GM12892 (cell line): ENCODE measurements at regions not wholly inside any gene's neighbourhood (a gene's known extent, or its start where the extent isn't known, plus 50 kb on each side); places are given as distances from the start of the nearest gene placed in this dataset.
A peak's percentile ranks its signal among the peaks of the same experiment; 100 is the strongest.

Experiments used
- DNase-seq: peaks from one replicate; pipeline ENCODE4 v3.0.0; 2011; ENCODE audit not compliant: insufficient read length
- FAIRE-seq: peaks from 2 replicates; lab custom pipeline; 2011; peaks lifted over from hg19 to GRCh38; lab: Jason Lieb, UNC
- POLR2A ChIP-seq: IDR thresholded peaks from 2 replicates; pipeline ENCODE4 v1.6.1; 2011; ENCODE audit warnings: low read depth, low read length, control low read depth
- POLR2AphosphoS5 ChIP-seq: IDR thresholded peaks from 2 replicates; pipeline ENCODE4 v1.6.1; 2011; ENCODE audit warnings: low read depth, low read length, control low read depth
- TAF1 ChIP-seq: IDR thresholded peaks from 2 replicates; pipeline ENCODE4 v1.6.1; 2011; ENCODE audit warnings: low read depth, mild to moderate bottlenecking, control low read depth, low read length, borderline replicate concordance

DNA sequence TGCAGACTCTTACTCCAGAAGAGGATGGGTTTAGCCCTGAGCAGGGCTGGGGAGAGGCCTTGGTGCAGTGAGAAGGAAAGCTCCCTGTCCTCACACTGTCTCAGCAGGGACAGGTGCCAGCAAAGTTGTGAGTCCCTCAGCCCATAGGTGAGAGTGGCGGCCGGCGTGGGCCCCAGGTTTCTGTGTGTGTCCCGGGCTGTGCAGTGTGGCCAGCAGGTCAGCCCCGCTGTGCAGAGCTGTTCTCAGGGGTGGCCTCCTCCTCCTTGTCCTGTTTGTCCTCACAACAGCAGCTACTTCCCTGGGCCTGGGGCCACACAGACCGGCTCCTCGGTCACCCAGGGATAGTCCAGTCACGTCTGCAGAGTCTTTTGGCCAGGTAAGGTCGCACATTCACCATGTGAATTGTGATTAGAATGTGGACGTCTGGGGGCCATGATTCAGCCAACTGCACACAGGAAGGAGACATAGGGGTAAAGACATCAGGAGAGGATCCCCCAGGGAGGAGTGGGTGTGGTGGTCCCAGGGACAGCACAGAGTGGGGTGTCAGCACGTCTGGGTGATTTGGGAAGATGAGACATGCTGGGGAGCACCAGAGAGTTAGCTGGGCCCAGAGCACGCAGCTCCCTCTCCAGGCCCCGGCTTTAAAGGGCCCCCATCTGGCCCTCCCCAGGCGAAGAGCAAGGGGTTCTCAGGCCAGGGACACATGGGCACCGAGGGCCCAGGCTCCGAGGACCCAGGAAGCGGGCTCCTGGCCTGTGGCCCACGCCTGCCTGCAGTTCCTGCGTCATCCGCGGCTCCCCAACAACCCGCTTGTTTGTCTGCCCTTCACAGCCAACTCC lies 81.6 kb downstream of the MYEOV start:
- TF ChIP-seq POLR2A: no peak
- TF ChIP-seq TAF1: no peak
- TF ChIP-seq POLR2AphosphoS5: no peak
- no peak for DNase-seq
- FAIRE-seq: no peak

- DNase-seq (no peak), FAIRE-seq (no peak)
- TF ChIP-seq POLR2A (no peak), POLR2AphosphoS5 (no peak), TAF1 (no peak)
These were observed 82.4 kb downstream of the MYEOV start for GRCh38 chr11:69376155-69377028.

- no peak for TF ChIP-seq POLR2AphosphoS5
- TF ChIP-seq TAF1: no peak
- no peak for TF ChIP-seq POLR2A
- FAIRE-seq (no peak), DNase-seq (no peak)
These were observed 83.3 kb downstream of the MYEOV start for GRCh38 chr11:69377029-69377952.

DNA sequence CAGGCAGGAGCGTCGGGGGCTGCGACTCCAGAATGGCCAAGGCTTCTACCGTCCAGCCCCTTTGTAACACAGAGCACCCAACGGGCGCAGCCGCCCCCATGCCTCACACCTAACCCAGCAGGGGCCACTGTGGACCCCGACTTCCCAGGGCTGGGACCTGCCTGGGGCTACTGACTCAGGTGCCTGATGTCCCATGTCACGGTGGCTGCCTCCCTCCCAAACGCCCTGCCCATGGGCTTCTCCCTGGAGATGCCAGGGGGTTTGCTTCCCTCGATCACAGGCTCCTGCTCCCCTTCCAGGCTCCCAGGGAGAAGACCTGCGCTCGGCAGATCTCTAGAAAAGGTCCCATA lies 84.0 kb downstream of the MYEOV start:
- TF ChIP-seq POLR2A (no peak), TAF1 (no peak), POLR2AphosphoS5 (no peak)
- FAIRE-seq (no peak), DNase-seq (no peak)

DNA sequence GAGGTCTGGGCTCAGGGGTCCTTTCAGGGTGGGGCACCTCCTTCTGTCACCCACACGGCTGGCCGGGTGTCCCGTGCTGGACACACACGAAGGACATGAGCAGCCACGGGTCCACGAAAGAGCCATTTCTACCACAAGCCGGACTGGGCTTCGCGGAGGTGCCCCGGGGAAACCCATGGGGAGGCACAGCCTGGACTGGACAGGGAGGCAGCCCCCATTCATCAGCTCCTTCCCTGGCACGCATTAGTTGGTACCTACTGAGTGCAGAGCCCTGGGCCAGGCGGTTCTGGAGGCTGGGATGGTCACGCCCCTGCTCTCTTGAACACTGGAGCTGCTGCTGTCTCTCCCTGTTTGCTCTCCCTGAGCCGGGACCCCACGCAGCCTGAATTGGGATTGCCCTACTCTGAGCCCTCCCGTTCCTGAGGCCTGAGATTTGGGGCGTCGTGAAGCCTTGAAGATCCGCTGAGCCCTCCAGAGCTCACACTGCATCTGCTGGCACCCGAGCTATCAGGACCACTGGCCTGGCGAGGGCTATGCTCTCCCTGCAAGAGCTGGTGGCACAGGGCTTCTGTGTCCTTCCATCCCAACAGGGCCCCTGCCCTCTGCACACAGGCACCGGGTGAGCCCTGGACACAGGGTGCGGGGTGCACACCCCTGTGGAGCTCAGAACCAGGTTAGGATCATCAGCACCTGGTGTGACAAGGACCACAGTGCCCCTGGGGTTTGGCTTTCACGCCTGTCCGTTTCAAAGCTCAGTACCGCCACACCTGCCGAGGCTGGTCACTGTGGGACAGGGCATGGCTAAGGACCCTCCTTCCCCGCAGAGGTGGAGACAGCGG lies 84.6 kb downstream of the MYEOV start:
- no peak for FAIRE-seq
- no peak for TF ChIP-seq POLR2A
- TF ChIP-seq TAF1: no peak
- no peak for TF ChIP-seq POLR2AphosphoS5
- DNase-seq: no peak

GRCh38 chr11:69380451-69380901 lies 86.5 kb downstream of the MYEOV start:
- FAIRE-seq (no peak), DNase-seq (no peak)
- TF ChIP-seq POLR2AphosphoS5 (no peak), TAF1 (no peak), POLR2A (no peak)

DNA sequence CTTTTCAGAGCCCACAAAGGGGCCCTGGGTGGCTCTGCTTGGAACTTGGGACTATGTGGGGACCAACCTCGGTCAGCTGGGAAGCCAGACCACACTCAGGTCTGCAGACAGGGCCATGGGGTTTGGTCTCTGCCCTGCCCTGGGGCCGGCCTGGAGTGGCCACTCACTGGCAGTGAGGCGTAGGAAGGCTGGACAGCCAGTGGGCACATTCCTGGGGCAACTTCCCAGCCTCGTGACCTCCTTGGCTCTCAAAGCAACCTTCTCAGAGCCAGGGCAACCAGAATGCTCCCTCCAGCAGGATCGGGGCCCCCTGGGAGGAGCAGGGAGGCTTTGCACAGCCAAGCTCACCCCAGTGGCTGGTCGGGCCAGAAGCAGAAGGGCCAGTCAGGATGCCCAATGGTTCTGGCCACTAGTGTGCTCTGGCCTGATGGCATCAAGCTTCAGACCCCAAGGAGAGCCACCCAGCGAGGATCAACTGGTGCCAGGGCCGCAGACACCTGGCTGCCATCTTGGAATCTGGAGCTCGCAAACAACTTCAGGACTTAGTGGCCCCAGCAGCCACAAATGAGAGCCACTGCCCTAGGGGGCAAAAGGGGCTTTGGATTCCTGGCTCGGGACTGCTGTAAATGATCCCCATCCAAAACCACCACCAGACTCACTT lies 87.1 kb downstream of the MYEOV start:
- no peak for FAIRE-seq
- DNase-seq: peak; percentile 13
- no peak for TF ChIP-seq POLR2A
- TF ChIP-seq TAF1: no peak
- no peak for TF ChIP-seq POLR2AphosphoS5

GRCh38 chr11:69381681-69382130 lies 87.8 kb downstream of the MYEOV start:
- FAIRE-seq (no peak), DNase-seq (peak; percentile 18)
- no peak for TF ChIP-seq POLR2AphosphoS5
- no peak for TF ChIP-seq TAF1
- TF ChIP-seq POLR2A: no peak

GRCh38 chr11:69382131-69383128 lies 88.5 kb downstream of the MYEOV start:
- DNase-seq (peak; percentile 41), FAIRE-seq (peak; percentile 82)
- TF ChIP-seq POLR2AphosphoS5: no peak
- TF ChIP-seq TAF1: no peak
- peak; percentile 69; the same call in 1 of the 2 replicates for TF ChIP-seq POLR2A

- FAIRE-seq (no peak), DNase-seq (peak; percentile 11)
- TF ChIP-seq TAF1: no peak
- TF ChIP-seq POLR2AphosphoS5: no peak
These were observed 89.7 kb downstream of the MYEOV start for GRCh38 chr11:69383372-69384250.
